ENCODE measurements at regions not wholly inside any gene's neighbourhood (a gene's known extent, or its start where the extent isn't known, plus 50 kb on each side); places are given as distances from the start of the nearest gene placed in this dataset.

DNA sequence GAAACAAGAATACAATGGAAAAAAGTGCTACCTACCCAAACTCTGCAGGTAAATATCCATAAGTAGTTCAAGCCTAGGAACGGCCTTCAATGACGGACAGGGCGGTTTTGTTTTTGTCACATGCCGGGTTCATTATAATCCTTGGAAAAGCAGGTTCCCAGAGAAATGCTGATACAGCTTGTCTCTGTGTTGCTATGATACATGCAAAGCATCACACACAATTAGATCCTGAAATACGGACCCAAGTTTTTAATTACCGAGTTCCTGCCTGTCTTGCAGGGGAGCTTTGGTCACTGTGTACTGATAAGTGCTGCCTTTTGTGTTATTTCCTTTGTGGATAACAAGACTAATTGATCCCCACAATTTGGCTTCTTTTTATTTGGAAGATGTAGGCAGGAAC is 217.4 kb downstream of the HAPSTR1 start:
- no peak for ATAC-seq
- no peak for TF ChIP-seq SNAI2 (CRISPR knock-in tag; IDR thresholded peaks at IDR 0.05)
- TF ChIP-seq ESRRG (CRISPR knock-in tag; IDR thresholded peaks at IDR 0.05) = no peak
- TF ChIP-seq, protein P1, sequence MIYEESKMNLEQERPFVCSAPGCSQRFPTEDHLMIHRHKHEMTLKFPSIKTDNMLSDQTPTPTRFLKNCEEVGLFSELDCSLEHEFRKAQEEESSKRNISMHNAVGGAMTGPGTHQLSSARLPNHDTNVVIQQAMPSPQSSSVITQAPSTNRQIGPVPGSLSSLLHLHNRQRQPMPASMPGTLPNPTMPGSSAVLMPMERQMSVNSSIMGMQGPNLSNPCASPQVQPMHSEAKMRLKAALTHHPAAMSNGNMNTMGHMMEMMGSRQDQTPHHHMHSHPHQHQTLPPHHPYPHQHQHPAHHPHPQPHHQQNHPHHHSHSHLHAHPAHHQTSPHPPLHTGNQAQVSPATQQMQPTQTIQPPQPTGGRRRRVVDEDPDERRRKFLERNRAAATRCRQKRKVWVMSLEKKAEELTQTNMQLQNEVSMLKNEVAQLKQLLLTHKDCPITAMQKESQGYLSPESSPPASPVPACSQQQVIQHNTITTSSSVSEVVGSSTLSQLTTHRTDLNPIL (CRISPR knock-in tag; IDR thresholded peaks at IDR 0.05; ENCODE audit: low read depth) = no peak
- TF ChIP-seq BACH2 (CRISPR knock-in tag; IDR thresholded peaks at IDR 0.05; ENCODE audit: borderline replicate concordance) = no peak
- no peak for TF ChIP-seq ZNF565 (CRISPR knock-in tag; conservative IDR thresholded peaks at IDR 0.05; ENCODE audit: low read depth)
- TF ChIP-seq ZFP3 (CRISPR knock-in tag; IDR thresholded peaks at IDR 0.05) = no peak
- no peak for TF ChIP-seq RARB (CRISPR knock-in tag; IDR thresholded peaks at IDR 0.05)
- no peak for TF ChIP-seq CSRNP3 (CRISPR knock-in tag; IDR thresholded peaks at IDR 0.05)
- no peak for TF ChIP-seq POU6F1 (CRISPR knock-in tag; IDR thresholded peaks at IDR 0.05; ENCODE audit: borderline replicate concordance, low read depth)

DNA sequence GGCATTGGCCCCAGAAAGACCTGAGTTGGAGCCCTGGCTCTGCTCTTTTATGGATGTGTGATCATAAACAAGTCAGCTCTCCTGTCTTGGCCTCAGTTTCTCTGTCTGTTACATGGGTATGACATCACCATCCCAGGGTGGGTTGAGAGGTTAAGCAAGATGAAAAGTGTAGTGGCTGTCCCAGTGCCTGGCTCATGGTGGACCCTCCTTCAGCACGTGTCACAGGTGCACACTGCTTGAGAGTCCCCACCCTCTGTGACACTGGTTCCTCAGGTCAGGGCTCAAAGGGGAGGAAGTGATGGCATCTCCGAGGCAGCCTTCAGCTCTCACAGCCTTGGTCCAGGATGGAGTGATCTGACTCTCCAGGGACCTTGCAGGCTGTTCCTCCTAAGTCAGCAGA is 218.4 kb downstream of the HAPSTR1 start:
- TF ChIP-seq ARNTL (CRISPR knock-in tag; IDR thresholded peaks at IDR 0.05; ENCODE audit: borderline replicate concordance, low read depth) (no peak), PPARA (CRISPR knock-in tag; IDR thresholded peaks at IDR 0.05; ENCODE audit: borderline replicate concordance) (no peak), CSDC2 (CRISPR knock-in tag; IDR thresholded peaks at IDR 0.05) (no peak), SNAI2 (CRISPR knock-in tag; IDR thresholded peaks at IDR 0.05) (no peak), GLIS3 (CRISPR knock-in tag; IDR thresholded peaks at IDR 0.05) (no peak), TSHZ2 (CRISPR knock-in tag; IDR thresholded peaks at IDR 0.05) (no peak), ZFP3 (CRISPR knock-in tag; IDR thresholded peaks at IDR 0.05) (no peak), ZC3H10 (CRISPR knock-in tag; IDR thresholded peaks at IDR 0.05) (no peak), TOX (CRISPR knock-in tag; IDR thresholded peaks at IDR 0.05; ENCODE audit: borderline replicate concordance) (no peak), CSRNP3 (CRISPR knock-in tag; IDR thresholded peaks at IDR 0.05) (no peak), BACH2 (CRISPR knock-in tag; IDR thresholded peaks at IDR 0.05; ENCODE audit: borderline replicate concordance) (no peak), ZNF8 (CRISPR knock-in tag; IDR thresholded peaks at IDR 0.05) (no peak), ZNF565 (CRISPR knock-in tag; conservative IDR thresholded peaks at IDR 0.05; ENCODE audit: low read depth) (no peak), ESRRG (CRISPR knock-in tag; IDR thresholded peaks at IDR 0.05) (no peak), ZFP30 (CRISPR knock-in tag; IDR thresholded peaks at IDR 0.05) (no peak), ZNF70 (CRISPR knock-in tag; IDR thresholded peaks at IDR 0.05) (no peak), RARB (CRISPR knock-in tag; IDR thresholded peaks at IDR 0.05) (no peak), OSR1 (CRISPR knock-in tag; IDR thresholded peaks at IDR 0.05) (no peak), TCF4 (CRISPR knock-in tag; IDR thresholded peaks at IDR 0.05; ENCODE audit: borderline replicate concordance) (no peak)
- TF ChIP-seq, protein P1 (CRISPR knock-in tag; IDR thresholded peaks at IDR 0.05; ENCODE audit: low read depth) = no peak
- no peak for ATAC-seq

Data from SK-N-SH treated with all-trans-retinoic acid at 6 μM for 48 hours (cell line).